HG03159 (cell line): ENCODE measurements at regions not wholly inside any gene's neighbourhood (a gene's known extent, or its start where the extent isn't known, plus 50 kb on each side); places are given as distances from the start of the nearest gene placed in this dataset.

Experiments
- ATAC-seq: cut with Tn5 transposase; IDR thresholded peaks from one replicate; pipeline ENCODE4 v1.9.1; 2021; ENCODE audit warnings: mild to moderate bottlenecking, moderate library complexity; ENCODE audit not compliant: unreplicated experiment

GRCh38 chr2:136251197-136251884 lies 133.4 kb upstream of the CXCR4 start:
- no peak for ATAC-seq

GRCh38 chr2:136250131-136250530 lies 132.2 kb upstream of the CXCR4 start:
- ATAC-seq: no peak

- no peak for ATAC-seq
These were observed 131.0 kb upstream of the CXCR4 start for GRCh38 chr2:136248907-136249306.

- no peak for ATAC-seq
These were observed 130.3 kb upstream of the CXCR4 start for GRCh38 chr2:136248242-136248641.

GRCh38 chr2:136247204-136247950 lies 129.4 kb upstream of the CXCR4 start:
- no peak for ATAC-seq

GRCh38 chr2:136246086-136246669 lies 128.2 kb upstream of the CXCR4 start:
- no peak for ATAC-seq

GRCh38 chr2:136245211-136245610 lies 127.3 kb upstream of the CXCR4 start:
- no peak for ATAC-seq

- ATAC-seq: no peak
These were observed 126.6 kb upstream of the CXCR4 start for GRCh38 chr2:136244536-136244885.

GRCh38 chr2:136243638-136244535 lies 125.9 kb upstream of the CXCR4 start:
- no peak for ATAC-seq

GRCh38 chr2:136242687-136243277 lies 124.8 kb upstream of the CXCR4 start:
- ATAC-seq: no peak

GRCh38 chr2:136242100-136242499 lies 124.2 kb upstream of the CXCR4 start:
- no peak for ATAC-seq

- no peak for ATAC-seq
These were observed 121.2 kb upstream of the CXCR4 start for GRCh38 chr2:136239079-136239685.

- peak; percentile 87 for ATAC-seq
These were observed 120.5 kb upstream of the CXCR4 start for GRCh38 chr2:136238286-136239078.

GRCh38 chr2:136236019-136236418 lies 118.1 kb upstream of the CXCR4 start:
- ATAC-seq: no peak

- ATAC-seq: no peak
These were observed 117.6 kb upstream of the CXCR4 start for GRCh38 chr2:136235546-136235945.

- no peak for ATAC-seq
These were observed 116.3 kb upstream of the CXCR4 start for GRCh38 chr2:136234261-136234660.

- no peak for ATAC-seq
These were observed 115.3 kb upstream of the CXCR4 start for GRCh38 chr2:136233298-136233697.

GRCh38 chr2:136232456-136233172 lies 114.7 kb upstream of the CXCR4 start:
- ATAC-seq: no peak

- no peak for ATAC-seq
These were observed 112.5 kb upstream of the CXCR4 start for GRCh38 chr2:136230464-136230863.
